GM12873 (cell line): ENCODE measurements at regions not wholly inside any gene's neighbourhood (a gene's known extent, or its start where the extent isn't known, plus 50 kb on each side); places are given as distances from the start of the nearest gene placed in this dataset.
A peak's percentile ranks its signal among the peaks of the same experiment; 100 is the strongest.

ENCODE experiments used
- CTCF ChIP-seq: IDR thresholded peaks from 2 replicates; pipeline ENCODE4 v1.5.1; 2012; ENCODE audit warnings: low read depth, mild to moderate bottlenecking, moderate library complexity, low read length, control low read depth; ENCODE audit not compliant: insufficient read depth; ENCODE audit errors: missing control alignments

DNA sequence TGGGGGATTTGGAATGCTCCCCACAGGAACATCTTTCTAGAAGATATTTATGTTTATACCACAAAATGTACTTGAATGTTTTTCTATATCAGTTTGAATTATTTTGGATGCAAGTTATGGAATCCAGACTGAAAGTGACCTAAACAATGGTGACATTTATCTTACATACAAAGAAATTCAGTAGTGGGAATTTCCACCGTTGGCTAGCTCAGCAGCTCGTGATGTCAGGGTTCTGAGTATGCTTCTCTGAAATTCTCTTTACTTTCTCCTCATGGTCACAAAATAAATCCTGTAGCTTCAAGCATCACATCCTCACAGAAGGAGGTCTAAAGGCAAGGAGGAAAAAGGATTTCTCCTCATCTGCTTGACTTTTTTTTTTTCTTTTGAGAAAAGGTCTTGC is 105.3 kb downstream of the AKAIN1 start:
- no peak for TF ChIP-seq CTCF

- no peak for TF ChIP-seq CTCF
Measured at GRCh38 chr18:5075297-5075696, 121.8 kb downstream of the AKAIN1 start.

- peak; percentile 60 for TF ChIP-seq CTCF
Measured at GRCh38 chr18:5073026-5073944, 123.8 kb downstream of the AKAIN1 start.

DNA sequence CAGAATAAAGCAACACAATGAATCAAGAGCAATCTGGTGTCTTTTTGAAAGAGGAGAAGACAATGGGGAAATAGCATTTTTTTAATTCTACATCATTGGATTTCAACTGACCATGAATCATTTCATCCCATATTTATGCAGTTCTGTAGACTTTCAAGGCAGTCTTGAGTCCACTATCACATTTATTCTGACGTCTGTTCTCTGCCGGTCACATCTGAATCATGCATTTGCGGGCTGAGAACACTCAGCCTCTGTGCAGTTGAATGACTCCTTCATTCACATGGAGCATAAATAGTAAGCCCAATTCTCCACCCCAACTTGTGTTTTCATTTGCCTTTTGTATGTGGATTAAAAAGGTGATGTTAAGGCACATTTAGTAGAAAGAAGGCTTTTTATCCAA is 128.2 kb downstream of the AKAIN1 start:
- TF ChIP-seq CTCF = no peak

GRCh38 chr18:5066380-5066977 is 130.6 kb downstream of the AKAIN1 start:
- TF ChIP-seq CTCF = peak; percentile 70

GRCh38 chr18:5065615-5066014 is 131.4 kb downstream of the AKAIN1 start:
- TF ChIP-seq CTCF = no peak

- TF ChIP-seq CTCF = no peak
Measured at GRCh38 chr18:5064841-5065370, 132.2 kb downstream of the AKAIN1 start.
